GM20000 (cell line): ENCODE measurements at regions not wholly inside any gene's neighbourhood (a gene's known extent, or its start where the extent isn't known, plus 50 kb on each side); places are given as distances from the start of the nearest gene placed in this dataset.
"Not testable (repeated sequence)": the region's sequence is repeated elsewhere in the genome, so short reads cannot be mapped to it uniquely, and the experiment has no call there.

Experiments used
- DNase-seq: peaks from one replicate; pipeline ENCODE4 v3.0.0; 2012; ENCODE audit warnings: low spot score
- CTCF ChIP-seq: IDR thresholded peaks from 2 replicates; pipeline ENCODE4 v1.5.1; 2012; ENCODE audit warnings: mild to moderate bottlenecking, control low read depth; ENCODE audit errors: extremely low read depth, missing control alignments

- DNase-seq, result no peak
- no peak for TF ChIP-seq CTCF
Measured at GRCh38 chr5:19258686-19259085, 729.3 kb downstream of the CDH18 start.

- TF ChIP-seq CTCF, result no peak
- DNase-seq, result no peak
Measured at GRCh38 chr5:19261879-19262278, 726.1 kb downstream of the CDH18 start.

GRCh38 chr5:19264821-19265220 is 723.2 kb downstream of the CDH18 start:
- no peak for TF ChIP-seq CTCF
- DNase-seq, result no peak

GRCh38 chr5:19266791-19267190 is 721.2 kb downstream of the CDH18 start:
- TF ChIP-seq CTCF, result no peak
- no peak for DNase-seq

- TF ChIP-seq CTCF, result no peak
- no peak for DNase-seq
Measured at GRCh38 chr5:19270153-19270552, 717.8 kb downstream of the CDH18 start.

- DNase-seq, result no peak
- no peak for TF ChIP-seq CTCF
Measured at GRCh38 chr5:19274578-19274977, 713.4 kb downstream of the CDH18 start.

- TF ChIP-seq CTCF, result no peak
- no peak for DNase-seq
Measured at GRCh38 chr5:19285286-19285685, 702.7 kb downstream of the CDH18 start.

GRCh38 chr5:19287548-19288277 is 700.3 kb downstream of the CDH18 start:
- not testable (repeated sequence) for DNase-seq

- DNase-seq, result not testable (repeated sequence)
Measured at GRCh38 chr5:19288311-19288710, 699.7 kb downstream of the CDH18 start.
